NOMO-1 treated with DMSO at 0.1 percent for 48 hours (cell line): ENCODE measurements at regions not wholly inside any gene's neighbourhood (a gene's known extent, or its start where the extent isn't known, plus 50 kb on each side); places are given as distances from the start of the nearest gene placed in this dataset.

Source experiments
- DNase-seq: peaks from one replicate; lab custom pipeline; 2025; ENCODE audit not compliant: unreplicated experiment; lab: John Stamatoyannopoulos, UW

- DNase-seq, result no peak
Observed at GRCh38 chr21:41596241-41596925, 88.4 kb upstream of the TMPRSS2 start.

- DNase-seq, result no peak
Observed at GRCh38 chr21:41594268-41594667, 86.3 kb upstream of the TMPRSS2 start.

GRCh38 chr21:41593760-41594138, 85.8 kb upstream of the TMPRSS2 start:
- DNase-seq, result no peak

DNA sequence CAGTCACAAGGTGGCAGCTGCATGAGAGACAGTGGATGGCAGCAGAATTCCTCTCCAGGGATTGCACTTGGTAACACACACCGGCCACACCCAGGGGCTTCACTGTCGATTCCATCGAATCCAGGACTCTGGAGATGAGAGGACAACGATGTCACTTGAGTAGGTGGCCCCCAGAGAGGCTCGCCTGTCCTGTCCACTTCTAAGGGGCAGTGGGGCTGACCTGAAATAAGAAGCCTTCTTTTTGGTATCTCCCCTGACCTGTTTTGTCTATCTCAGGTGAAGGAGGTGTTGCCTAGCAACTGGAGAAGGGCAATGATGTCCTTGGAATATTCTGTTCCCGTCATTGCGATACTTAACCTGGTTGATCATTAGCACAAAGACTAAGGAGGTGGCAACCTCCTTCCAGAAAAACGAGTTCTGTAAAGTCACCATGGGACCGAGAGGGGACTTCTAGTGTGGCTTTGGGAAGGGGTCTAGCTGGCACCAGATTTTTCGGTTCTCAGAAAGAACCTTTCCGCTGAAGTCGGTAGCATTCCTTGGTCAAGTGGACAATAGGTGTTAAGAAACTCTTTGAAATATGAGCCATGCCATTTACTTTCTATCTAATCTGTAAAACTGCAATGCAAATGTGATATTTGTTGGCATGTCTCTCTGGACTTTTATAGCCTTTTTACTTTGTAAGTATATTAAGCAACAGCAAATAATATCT, 85.2 kb upstream of the TMPRSS2 start:
- DNase-seq, result no peak

DNA sequence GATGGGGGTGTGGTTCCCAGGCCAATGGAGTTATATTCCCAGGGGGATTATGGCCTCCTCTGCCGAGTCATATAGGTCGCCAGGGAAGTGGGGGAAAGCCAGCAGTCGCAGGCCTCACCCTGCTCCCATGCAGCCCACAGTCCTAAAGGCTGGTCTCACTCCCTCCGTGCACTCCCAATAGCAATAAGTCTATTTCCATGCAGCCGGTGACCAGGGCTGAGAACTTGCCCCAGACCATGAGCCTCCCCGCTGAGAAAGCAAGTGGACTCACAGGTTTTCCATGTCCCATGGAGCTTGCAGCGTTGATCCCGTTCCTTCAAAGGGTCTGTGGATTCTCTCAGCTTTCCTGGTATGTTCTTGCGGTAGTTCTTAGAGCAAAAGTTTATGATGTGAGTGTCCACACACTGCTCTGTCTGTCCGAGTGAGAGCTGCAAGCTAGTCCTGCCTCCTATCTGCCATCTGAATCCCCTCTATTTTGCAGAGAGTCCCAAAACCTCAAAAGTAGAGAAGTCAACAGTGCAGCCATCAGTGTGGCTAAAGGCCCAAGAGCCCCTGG, 81.7 kb upstream of the TMPRSS2 start:
- DNase-seq, result no peak

- DNase-seq, result no peak
Observed at GRCh38 chr21:41589131-41589530, 81.2 kb upstream of the TMPRSS2 start.

DNA sequence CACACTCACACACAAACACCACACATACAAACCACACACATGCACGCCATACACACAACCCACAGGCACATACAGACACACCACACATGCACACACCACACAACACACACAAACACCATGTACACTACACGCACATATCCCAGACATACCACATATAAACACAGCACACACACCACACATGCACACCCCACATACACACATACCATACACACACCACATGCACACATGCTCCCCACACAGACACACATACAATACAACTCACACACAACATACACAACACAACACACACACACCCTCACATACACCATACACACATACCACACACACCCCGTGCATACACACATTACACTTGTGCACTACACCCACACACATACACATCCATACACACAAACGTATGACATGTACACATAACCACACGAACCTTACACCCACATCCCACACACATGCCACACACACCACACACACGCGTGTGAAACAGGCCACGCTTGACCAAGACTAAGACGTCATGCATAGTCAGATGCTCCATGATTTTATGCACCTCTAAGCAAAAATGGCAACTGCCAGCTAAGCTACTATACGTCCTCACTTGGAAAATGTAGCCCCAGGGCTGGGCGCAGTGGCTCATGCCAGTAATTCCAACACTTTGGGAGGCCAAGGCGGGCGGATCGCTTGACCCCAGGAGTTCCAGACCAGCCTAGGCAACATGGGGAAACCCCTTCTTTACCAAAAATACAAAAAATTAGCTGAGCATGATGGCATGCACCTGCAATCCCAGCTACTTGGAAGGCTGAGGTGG, 77.4 kb upstream of the TMPRSS2 start:
- DNase-seq, result no peak

DNA sequence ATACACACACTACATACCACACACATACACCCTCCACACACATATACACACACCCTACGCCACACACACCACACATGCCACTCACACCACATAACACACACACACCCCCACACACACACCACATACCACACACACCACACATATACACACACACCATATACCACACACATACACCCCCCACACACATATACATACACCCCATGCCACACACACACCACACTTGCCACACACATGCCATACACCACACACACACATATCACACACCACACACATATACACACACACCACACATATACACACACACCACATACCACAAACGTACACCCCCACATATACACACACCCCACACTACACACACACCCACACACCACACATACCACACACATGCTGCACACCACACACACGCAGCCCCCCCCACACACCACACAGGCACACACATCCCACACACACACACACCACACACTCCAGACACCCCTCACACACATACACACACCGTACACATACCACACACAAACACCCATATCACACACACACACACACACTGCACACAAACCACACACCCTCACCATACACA, 76.7 kb upstream of the TMPRSS2 start:
- DNase-seq, result no peak

GRCh38 chr21:41583274-41583790, 75.4 kb upstream of the TMPRSS2 start:
- no peak for DNase-seq

- no peak for DNase-seq
Observed at GRCh38 chr21:41582866-41583265, 74.9 kb upstream of the TMPRSS2 start.

DNA sequence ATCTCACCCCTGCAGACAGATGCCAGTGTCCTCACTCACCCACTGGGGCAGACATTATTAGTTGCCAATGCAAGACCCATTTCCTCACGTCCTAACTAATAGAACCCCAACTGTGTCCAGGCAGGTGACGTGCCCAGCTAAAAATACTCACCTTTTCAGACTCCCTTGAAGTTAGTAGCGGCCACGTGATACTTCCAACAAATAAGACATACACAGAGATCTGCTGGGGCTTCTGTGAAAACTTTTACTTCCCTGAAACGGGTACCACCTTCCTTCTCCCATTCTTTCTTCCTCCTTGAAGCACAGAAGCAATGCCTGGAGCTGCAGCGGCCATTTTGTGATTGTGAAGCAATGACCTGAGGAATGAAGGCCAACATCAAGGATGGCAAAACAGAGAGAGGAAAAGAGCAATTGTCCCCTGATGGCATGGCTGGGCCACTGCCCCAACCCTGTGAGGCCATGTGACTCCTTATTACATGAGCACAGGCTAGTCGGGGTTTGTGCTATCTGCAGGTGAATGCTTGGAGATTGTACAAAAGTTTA, 74.4 kb upstream of the TMPRSS2 start:
- no peak for DNase-seq

- DNase-seq, result no peak
Observed at GRCh38 chr21:41581592-41582228, 73.8 kb upstream of the TMPRSS2 start.

GRCh38 chr21:41580758-41581554, 73.0 kb upstream of the TMPRSS2 start:
- DNase-seq, result no peak

- DNase-seq, result no peak
Observed at GRCh38 chr21:41579692-41580091, 71.7 kb upstream of the TMPRSS2 start.

DNA sequence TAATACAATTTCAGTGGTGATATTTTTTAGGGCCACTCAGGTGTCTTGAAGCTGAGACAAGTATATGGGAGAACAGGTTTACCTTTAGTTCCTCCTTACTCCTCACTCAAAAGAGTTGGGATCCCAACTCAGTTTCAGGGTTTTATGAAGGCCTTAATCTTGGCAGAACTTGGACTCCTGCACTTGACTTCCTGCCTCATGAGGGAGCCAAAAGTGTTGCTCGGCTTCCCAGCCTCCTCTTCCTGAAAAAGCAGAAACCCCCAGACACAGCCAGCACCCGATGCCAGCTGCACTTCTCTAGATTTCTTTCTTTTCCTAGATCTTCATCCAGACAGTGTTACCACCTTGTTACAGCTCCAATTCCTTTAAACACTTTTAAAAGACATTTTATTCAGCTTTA, 70.8 kb upstream of the TMPRSS2 start:
- no peak for DNase-seq

GRCh38 chr21:41578083-41578482, 70.1 kb upstream of the TMPRSS2 start:
- DNase-seq, result no peak

DNA sequence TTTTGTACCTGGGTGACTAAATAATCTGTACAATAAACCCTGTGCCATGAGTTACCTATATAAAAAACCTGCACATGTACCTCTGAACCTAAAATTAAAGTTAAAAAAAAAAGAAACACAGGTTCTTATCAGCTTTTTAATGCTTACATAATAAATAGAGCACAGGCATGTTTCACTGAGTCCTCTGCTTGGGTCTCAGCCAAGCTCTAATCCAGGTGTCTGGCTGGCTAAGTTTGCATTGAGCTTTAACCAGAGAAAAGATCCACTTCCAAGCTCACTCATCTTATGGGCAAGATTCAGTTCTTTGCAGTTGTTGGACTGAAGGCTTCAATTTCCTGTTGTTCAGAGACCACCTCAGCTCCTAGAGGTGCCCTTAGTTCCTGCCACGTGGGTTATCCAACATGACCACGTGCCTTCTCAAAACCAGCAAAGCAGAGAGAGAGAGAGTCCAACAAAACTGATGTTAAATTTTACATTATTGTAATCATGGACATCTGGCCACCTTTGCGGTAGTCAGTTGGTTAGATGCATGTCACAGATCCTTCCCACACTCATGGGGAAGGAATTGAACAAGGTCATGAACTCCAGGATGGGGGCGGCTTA, 68.2 kb upstream of the TMPRSS2 start:
- DNase-seq, result no peak

DNA sequence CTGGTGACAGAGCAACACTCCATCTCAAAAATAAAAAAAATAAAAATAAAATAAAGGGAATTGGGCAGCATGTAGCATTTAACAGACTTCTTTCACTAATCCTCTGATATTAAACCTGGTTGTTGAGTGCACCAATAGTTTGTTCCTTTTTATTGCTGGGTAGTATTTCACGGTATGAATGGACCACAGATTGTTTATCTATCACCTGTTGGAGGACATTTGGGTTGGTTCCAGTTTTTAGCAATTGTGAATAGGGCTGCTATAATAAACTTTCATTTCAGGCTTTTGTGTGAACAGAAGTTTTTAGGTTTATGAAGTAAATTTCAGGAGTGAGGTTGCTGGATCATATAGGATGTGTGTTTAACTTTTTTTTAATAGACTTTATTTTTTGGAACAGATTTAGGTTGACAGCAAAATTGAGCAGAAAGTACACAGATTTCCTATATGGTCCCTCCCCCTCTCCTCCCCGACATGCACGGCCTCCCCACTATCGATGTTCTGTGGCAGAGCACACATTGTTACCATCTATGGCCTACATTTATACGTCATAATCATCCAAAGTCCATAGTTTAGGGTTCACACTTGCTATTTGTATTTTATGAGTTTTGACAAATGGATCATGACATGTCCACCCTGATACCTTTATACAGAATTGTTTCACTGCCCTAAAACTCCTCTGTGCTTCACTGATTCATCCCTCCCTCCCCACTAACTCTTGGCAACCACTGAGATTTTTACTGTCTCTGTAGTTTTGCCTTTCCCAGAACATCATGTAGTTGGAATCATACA, 66.1 kb upstream of the TMPRSS2 start:
- DNase-seq, result no peak
